ENCODE measurements at regions not wholly inside any gene's neighbourhood (a gene's known extent, or its start where the extent isn't known, plus 50 kb on each side); places are given as distances from the start of the nearest gene placed in this dataset.

- no peak overlapping the region for H3K4me3 ChIP-seq
- TF ChIP-seq CTCF (IDR thresholded peaks at IDR 0.05; ENCODE audit: borderline replicate concordance) = no peak
- no peaks in the 10 kb centered on the region for H3K4me1 ChIP-seq
- no peaks in the 10 kb centered on the region for H3K27me3 ChIP-seq (ENCODE audit: low read depth)
- H3K27ac ChIP-seq (replicated peaks) = no peak overlapping the region
- no peak for DNase-seq
- peaks cover 48% of the 10 kb centered on the region for H3K9me3 ChIP-seq (replicated peaks)
- H3K36me3 ChIP-seq = no peaks in the 10 kb centered on the region
- intact Hi-C loops (cut with micrococcal nuclease) = no loop called here
These were observed 645.1 kb downstream of the CDH18 start for GRCh38 chr5:19342942-19343341.

- no peaks in the 10 kb centered on the region for H3K9me3 ChIP-seq (replicated peaks)
- no peak for DNase-seq
- intact Hi-C loops (cut with micrococcal nuclease) = no loop called here
These were observed 635.9 kb downstream of the CDH18 start for GRCh38 chr5:19352120-19352519.

GRCh38 chr5:19369048-19369447, 619.0 kb downstream of the CDH18 start:
- DNase-seq = no peak
- no peak overlapping the region for H3K27ac ChIP-seq (replicated peaks)
- H3K36me3 ChIP-seq = no peaks in the 10 kb centered on the region
- no peaks in the 10 kb centered on the region for H3K27me3 ChIP-seq (ENCODE audit: low read depth)
- peaks cover 5% of the 10 kb centered on the region for H3K9me3 ChIP-seq (replicated peaks)
- H3K4me1 ChIP-seq = no peaks in the 10 kb centered on the region
- no peak overlapping the region for H3K4me3 ChIP-seq
- no peak for TF ChIP-seq CTCF (IDR thresholded peaks at IDR 0.05; ENCODE audit: borderline replicate concordance)
- intact Hi-C loops (cut with micrococcal nuclease) = no loop called here

More at GRCh38 chr5:19352120-19352519, 635.9 kb downstream of the CDH18 start:
- Histone ChIP-seq H3K36me3 (no peaks in the 10 kb centered on the region), H3K27me3 (ENCODE audit: low read depth) (no peaks in the 10 kb centered on the region), H3K4me1 (no peaks in the 10 kb centered on the region), H3K27ac (replicated peaks) (no peak overlapping the region), H3K4me3 (no peak overlapping the region)
- TF ChIP-seq CTCF (IDR thresholded peaks at IDR 0.05; ENCODE audit: borderline replicate concordance) = no peak

GRCh38 chr5:19369561-19369960, 618.4 kb downstream of the CDH18 start:
- Histone ChIP-seq H3K36me3 (no peaks in the 10 kb centered on the region), H3K4me3 (no peak overlapping the region), H3K4me1 (no peaks in the 10 kb centered on the region), H3K27me3 (ENCODE audit: low read depth) (no peaks in the 10 kb centered on the region), H3K9me3 (replicated peaks) (peaks cover 5% of the 10 kb centered on the region), H3K27ac (replicated peaks) (no peak overlapping the region)
- intact Hi-C loops (cut with micrococcal nuclease) = no loop called here
- DNase-seq = no peak
- TF ChIP-seq CTCF (IDR thresholded peaks at IDR 0.05; ENCODE audit: borderline replicate concordance) = no peak

- no peak for TF ChIP-seq CTCF (IDR thresholded peaks at IDR 0.05; ENCODE audit: borderline replicate concordance)
- no peak overlapping the region for H3K4me3 ChIP-seq
- no peaks in the 10 kb centered on the region for H3K4me1 ChIP-seq
- H3K9me3 ChIP-seq (replicated peaks) = peaks cover 5% of the 10 kb centered on the region
- intact Hi-C loops (cut with micrococcal nuclease) = no loop called here
- H3K27ac ChIP-seq (replicated peaks) = no peak overlapping the region
- H3K36me3 ChIP-seq = no peaks in the 10 kb centered on the region
- no peaks in the 10 kb centered on the region for H3K27me3 ChIP-seq (ENCODE audit: low read depth)
- DNase-seq = no peak
These were observed 617.2 kb downstream of the CDH18 start for GRCh38 chr5:19370655-19371386.

All from left ventricle myocardium inferior (tissue), 1 donor.